ENCODE measurements at regions not wholly inside any gene's neighbourhood (a gene's known extent, or its start where the extent isn't known, plus 50 kb on each side); places are given as distances from the start of the nearest gene placed in this dataset.
"Not testable (repeated sequence)": the region's sequence is repeated elsewhere in the genome, so short reads cannot be mapped to it uniquely, and the experiment has no call there.

GRCh38 chr4:112060212-112060611 is 85.0 kb upstream of the FAM241A start:
- no peak for DNase-seq

DNA sequence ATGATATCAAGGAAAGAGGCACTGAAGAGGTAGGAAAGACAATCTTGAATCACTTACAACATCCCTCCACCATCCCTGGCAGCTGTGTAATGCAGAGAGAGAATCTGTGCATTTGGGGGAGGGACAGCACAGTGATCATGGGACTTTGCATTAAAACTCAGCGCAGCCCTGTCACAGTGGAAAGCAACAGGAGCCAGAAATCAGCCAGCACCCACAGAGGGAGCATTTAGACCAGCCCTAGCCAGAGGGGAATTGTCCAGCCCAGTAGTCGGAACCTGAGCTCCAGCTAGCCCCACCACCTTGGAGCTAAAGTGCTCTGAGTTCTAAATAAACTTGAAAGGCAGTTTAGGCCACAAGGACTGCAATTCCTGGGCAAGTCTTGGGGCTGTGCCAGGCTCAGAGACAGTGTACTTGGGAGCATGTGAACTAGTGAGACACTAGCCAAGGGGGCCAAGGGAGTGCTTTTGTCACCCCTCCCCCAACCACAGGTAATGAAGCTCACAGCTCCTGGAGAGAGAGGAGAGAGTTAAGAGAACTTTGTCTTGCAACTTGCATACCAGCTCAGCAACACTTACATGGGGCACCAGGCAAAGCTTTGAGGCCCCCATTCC is 83.9 kb upstream of the FAM241A start:
- DNase-seq, result no peak

DNA sequence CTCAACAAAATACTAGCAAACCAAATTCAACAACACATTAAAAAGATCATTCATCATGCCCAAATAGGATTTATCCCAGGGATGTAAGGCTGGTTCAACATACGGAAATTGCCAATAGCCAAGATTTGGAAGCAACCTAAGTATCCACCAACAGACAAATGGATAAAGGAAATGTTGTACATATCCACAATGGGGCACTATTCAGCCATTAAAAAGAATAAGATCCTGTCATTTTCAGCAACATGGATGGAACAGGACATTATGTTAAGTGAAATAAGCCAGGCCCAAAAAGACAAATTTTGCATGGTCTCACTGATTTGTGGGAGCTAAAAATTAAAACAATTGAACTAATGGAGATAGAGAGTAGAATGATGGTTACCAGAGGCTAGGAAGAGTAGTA is 82.0 kb upstream of the FAM241A start:
- DNase-seq, result no peak

DNA sequence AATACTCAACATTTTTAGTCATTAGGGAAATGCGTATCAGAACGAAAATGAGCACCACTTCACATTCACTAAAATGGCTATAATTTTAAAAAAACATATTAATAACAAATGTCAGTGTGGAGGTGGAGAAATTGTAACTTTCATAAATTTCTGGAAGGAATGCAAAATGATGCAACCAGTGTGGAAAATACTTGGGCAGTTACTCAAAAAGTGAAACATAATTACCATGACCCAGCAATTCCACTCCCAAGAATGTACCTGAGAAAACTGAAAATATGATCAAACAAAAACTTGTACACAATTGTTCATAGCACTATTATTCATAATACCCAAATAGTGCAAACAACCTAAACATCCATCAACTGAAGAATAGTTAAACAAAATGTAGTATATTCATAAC is 76.1 kb upstream of the FAM241A start:
- DNase-seq, result no peak

DNA sequence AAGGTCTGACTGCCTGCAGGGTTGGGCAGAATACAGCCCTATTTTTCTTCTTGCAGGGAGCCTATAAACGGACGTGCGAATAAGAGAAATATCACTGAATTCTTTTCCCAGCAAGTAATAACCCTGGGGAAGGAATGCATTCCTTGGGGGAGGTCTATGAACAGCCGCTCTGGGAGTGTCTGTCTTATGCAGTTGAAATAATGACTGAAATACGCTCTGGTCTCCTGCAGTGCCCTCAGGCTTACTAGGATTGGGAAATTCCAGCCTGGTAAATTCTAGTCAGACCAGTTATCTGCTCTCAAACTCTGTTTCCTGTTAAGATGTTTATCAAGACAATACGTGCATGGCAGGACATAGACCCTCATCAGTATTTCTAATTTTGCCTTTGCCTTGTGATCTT is 72.1 kb upstream of the FAM241A start:
- no peak for DNase-seq

- DNase-seq, result peak; percentile 0
Observed at GRCh38 chr4:112075129-112075753, 70.0 kb upstream of the FAM241A start.

DNA sequence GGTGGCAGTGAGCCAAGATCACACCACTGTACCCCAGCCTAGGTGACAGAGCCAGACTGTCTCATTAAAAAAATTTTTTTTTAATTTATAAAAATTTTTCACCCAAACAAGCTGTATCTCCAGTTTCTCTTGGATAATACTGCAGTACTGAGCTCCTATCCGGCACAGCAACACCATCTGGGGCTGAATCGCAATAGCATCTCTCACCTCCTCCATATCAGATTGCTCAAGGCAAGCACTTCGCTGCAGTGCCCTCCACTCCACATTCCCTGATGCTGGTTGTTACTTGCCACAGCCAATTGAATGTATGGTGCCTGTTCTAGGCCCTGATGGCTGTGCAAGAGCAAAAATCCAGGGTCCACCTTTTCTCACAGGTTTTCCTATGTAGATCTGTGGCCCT is 69.3 kb upstream of the FAM241A start:
- DNase-seq, result no peak

GRCh38 chr4:112076919-112077608 is 68.2 kb upstream of the FAM241A start:
- no peak for DNase-seq

GRCh38 chr4:112077743-112078142 is 67.5 kb upstream of the FAM241A start:
- DNase-seq, result no peak

GRCh38 chr4:112082954-112083586 is 62.2 kb upstream of the FAM241A start:
- DNase-seq, result no peak

GRCh38 chr4:112083587-112084347 is 61.5 kb upstream of the FAM241A start:
- no peak for DNase-seq

DNA sequence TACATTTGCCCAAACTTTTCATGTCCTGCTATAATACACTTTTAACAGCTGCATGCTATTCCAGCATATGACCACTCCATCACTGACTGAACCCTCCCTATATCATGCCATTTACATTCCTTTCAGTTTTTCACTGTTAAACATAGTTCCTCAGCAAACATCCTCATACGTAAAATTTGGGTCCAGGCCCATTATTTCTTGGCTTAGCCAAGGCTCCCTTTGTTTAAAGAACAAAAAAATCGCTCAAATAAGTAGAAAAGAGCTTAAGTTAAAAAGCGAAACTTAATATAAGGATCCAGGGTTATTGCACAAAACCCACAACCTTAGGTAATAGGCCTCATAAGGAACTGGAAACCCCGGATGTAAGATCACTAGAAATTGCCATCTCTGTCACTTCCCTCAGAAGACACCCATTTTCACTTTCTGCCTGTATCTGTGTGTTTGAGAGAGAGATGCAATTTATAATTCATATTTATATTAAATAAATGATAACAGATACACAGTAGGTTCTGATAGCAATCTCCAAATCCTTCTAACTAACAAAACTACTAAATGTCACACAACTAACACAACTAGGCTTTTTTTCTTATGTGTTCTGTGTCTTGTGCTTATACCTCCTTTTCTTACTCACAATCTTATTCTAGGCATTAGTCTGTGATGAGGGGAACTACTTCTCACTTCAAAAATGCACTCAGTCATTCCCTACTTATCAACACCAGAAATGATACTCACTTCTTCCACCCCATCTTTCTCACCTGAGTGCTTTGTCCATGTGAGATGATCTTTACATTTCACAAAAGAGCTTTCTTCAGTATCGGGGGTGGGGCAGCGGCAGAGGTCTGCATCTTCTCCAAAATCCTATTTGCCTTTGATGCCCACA is 59.9 kb upstream of the FAM241A start:
- no peak for DNase-seq

- DNase-seq, result no peak
Observed at GRCh38 chr4:112086036-112086434, 59.2 kb upstream of the FAM241A start.

- not testable (repeated sequence) for DNase-seq
Observed at GRCh38 chr4:112086661-112087060, 58.6 kb upstream of the FAM241A start.

DNA sequence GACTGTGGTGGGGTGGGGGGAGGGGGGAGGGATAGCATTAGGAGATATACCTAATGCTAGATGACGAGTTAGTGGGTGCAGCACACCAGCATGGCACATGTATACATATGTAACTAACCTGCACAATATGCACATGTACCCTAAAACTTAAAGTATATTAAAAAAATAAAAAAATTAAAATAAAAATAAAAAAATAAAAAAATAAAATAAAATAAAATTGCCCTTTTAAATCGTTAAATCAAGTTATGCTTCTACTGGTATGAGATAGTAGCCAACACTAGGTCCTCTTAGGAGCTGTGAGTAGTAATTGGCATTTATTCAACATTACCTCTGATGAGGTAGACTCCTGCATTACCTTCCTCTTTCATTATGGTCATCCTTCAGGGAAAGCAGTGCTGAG is 52.9 kb upstream of the FAM241A start:
- DNase-seq, result not testable (repeated sequence)

- no peak for DNase-seq
Observed at GRCh38 chr4:112093636-112094202, 51.5 kb upstream of the FAM241A start.

DNA sequence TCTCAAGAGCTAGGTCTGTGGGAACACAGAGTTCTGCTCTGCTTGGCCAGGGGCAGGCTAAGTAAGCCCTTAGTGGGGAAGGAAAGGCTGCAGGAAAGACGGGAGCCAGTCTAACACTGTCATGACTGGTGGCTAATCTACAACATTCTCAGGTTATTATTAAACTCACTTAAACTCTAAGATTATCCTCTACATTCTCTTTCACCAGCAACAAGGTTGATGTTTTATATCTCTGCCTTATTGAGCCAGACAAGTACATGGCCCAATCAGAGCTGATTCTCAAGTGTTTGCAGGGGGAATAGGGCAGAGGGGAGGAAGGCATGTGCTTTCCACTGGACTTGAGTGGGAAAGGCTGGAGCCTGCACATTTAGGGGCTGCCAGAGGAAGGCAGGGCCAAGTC is 50.9 kb upstream of the FAM241A start:
- DNase-seq, result no peak

Data from NCI-H2171 (cell line).